HG02852 (cell line): ENCODE measurements at regions not wholly inside any gene's neighbourhood (a gene's known extent, or its start where the extent isn't known, plus 50 kb on each side); places are given as distances from the start of the nearest gene placed in this dataset.
"Not testable (repeated sequence)": the region's sequence is repeated elsewhere in the genome, so short reads cannot be mapped to it uniquely, and the experiment has no call there.

Experiments
- ATAC-seq: cut with Tn5 transposase; IDR thresholded peaks from one replicate; pipeline ENCODE4 v1.9.1; 2021; ENCODE audit warnings: mild to moderate bottlenecking, moderate library complexity; ENCODE audit not compliant: unreplicated experiment

DNA sequence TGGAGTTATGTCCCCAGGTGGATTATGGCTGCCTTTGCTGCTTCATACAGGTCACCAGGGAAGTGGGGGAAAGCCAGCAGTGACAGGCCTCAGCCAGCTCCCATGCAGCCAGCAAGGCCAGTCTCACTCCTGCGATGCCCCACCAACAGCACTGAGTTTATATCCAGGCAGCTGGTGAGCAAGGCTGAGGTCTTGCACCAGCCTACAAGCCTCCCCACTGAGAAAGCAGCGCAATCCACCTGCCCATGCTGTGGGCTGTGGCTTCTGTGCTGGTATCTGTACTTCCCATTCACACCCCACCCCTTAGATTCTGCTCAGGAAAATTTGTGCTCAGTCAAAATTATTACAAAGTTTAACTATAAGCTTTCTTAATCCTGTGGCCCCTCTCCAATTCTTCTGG, 153.5 kb downstream of the HHIP start:
- ATAC-seq, result no peak

DNA sequence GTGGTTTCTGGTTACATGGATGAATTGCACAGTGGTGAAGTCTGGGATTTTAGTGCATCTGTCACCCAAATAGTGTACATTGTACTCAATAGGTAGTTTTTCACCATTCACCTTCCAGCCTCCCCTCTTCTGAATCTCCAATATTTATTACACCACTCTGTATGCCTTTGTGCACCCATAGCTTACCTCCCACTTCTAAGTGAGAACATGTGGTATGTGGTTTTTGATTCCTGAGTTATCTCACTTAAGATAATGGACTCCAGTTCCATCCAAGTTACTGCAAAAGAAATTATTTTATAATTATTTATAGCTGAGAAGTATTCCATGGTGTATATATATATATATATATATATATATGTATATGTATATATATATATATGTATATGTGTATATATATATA, 155.8 kb downstream of the HHIP start:
- no peak for ATAC-seq

DNA sequence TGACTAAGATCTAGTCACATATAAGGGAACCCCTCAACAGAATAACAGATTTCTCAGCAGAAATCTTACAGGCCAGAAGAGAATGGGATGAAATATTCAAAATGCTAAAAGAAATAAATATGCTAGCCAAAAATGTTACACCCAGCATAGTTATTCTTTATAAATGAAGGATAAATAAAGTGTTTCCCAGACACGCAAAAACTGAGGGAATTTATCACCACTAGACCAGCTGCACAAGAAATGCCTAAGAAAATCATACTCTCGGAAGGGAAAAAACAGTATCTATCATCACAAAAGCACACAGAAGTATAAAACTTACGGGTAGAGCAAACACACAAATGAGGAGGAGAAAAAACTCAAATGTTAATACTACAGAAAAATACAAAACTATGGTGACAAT, 162.1 kb downstream of the HHIP start:
- no peak for ATAC-seq

DNA sequence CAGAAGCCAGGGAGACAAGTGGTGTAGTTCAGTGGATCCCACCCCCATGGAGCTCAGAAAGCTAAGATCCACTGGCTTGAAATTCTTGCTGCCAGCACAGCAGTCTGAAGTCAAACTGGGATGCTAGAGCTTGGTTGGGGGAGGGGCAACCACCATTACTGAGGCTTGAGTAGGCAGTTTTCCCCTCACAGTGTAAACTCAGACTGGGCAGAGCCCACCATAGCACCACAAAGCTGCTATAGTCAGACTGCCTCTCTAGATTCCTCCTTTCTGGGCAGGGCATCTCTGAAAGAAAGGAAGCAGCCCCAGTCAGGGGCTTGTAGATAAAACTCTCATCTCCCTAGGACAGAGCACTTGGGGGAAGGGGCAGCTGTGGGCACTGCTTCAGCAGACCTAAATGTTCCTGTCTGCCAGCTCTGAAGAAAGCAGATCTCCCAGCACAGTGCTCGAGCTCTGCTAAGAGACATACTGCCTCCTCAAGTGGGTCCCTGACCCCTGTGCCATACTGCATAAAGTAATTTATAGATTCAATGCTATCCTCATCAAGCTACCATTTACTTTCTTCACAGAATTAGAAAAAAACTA, 163.2 kb downstream of the HHIP start:
- ATAC-seq, result no peak

DNA sequence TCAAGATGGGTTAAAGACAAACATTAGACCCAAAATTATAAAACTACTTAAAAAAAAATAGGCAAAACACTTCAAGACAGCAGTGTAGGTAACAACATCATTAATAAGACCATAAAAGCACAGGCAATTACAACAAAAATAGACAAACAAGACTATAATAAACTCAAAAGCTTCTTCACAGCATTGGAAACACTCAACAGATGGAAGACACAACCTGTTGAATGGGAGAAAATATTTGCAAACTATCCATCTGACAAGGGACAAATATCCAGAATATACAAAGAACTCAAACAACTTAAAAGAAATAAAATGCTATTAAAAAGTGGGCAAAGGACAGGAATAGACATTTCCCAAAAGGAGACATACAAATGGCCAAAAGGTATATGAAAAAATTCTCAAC, 170.7 kb downstream of the HHIP start:
- ATAC-seq, result no peak

DNA sequence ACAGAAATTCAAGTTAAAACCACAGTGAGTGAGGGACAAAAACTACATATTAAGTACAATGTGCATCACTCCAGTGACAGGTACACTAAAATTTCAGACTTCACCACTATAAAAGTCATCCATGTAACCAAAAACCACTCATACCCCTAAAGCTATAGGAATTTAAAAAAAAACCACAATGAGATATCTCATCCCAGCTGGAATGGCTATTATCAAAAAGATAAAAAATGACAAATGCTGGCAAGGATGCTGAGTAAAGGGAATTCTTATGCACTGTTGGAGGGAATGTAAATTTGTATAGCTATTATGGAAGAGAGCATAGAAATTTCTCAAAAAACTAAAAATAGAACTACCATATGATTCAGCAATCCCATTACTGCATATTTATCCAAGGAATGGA, 171.1 kb downstream of the HHIP start:
- no peak for ATAC-seq

DNA sequence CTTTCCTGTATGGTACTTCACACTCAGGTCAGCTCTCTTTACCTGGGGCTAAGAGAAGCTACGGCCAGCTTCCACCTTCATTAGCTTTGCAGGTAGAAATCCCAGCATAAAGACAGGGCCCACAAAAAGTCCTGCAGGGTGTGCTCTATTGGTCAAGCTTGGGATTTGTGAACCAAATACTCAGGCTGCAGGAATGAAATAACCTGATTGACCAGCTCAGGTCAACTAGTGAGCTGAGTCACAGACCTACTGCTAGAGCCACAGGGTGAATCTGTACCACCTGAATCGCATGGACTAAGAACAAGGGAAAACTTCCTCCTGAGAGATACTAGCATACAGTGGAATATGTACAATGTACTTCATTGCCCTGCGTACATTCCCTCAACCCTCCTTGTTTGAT, 172.2 kb downstream of the HHIP start:
- no peak for ATAC-seq

DNA sequence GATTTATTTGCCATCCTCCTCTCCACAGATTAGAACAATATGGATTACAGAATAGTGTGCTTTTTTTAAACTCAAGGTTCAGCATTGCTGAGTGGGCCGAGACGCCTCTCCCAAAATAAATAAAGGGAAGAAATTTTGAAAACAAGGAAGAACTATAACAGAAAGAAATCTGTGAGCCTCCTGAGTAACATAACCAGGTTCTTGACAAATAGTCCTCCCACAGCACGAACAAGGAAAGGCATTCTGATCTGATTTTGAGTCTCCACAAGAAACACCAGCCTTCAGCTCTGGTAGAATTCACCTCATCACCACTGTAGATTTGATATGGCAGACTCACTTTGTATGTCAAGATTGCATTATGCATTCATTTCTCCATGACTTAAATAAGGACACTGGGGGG, 173.6 kb downstream of the HHIP start:
- ATAC-seq, result no peak

DNA sequence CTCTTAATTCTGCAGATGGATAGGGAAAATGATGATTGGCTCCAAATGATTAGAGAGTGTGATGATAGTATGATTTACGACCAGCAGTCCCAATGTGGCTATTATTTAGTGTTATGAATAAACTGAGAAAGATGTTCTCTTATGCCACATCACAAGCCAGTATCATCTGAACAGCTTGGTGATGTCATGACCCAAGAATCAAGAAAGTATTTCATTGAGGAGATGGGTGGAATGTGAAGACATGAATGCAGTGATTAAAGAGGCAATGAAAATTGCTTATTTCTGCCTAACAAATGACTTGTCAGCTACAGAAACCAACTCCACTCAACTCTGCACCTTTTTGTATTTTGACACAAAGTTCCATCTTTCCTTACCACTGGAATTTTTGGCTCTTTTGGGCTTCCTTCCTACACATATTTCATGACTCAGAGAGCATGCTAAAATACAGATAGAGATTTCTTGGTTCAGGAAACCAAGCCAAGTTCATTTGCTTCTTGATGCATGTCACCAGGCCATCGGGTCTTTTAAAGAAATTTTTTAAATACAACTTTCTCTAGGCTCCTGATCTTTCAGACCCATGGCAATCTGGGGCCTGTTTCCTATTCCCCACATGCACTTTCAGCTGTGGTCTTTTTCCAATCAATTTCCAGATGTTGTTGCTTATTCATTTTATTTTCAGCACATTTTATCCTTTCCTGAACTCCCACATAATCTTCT, 174.2 kb downstream of the HHIP start:
- no peak for ATAC-seq

DNA sequence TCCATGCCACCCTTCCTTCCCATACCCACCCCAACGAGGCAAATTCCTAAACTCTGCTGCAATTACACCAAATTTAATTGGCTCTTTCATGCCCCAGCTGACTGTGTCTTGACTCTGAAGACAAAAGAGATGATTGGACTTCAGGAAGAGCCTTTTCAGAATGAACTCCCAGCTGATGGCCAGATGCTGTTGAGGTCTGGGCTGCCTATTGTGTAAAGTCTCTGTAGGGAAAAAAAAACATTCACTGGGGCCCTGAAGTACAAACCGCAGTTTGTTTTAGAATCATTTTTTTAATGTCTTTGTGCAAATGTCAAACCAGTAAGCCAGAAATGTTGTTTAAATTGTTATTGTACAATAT, 174.8 kb downstream of the HHIP start:
- ATAC-seq, result no peak

DNA sequence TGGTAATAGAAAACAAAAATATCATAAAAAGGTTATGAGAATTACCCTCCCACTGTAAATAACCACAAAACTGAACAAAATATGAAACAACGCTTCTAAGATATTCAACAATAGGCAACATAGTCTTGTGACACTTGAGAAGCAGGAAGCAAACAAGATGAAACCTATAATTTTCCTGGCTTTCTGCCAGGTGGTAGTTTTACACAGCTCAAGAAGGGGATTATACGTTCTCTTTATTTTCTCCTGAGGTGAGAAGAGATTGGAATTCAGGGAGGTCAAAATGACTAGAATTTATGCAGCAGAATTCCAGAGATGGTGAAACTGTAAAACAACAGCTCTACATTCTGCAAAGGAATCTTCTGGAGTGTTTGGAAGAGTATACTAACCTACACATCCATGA, 186.0 kb downstream of the HHIP start:
- no peak for ATAC-seq

DNA sequence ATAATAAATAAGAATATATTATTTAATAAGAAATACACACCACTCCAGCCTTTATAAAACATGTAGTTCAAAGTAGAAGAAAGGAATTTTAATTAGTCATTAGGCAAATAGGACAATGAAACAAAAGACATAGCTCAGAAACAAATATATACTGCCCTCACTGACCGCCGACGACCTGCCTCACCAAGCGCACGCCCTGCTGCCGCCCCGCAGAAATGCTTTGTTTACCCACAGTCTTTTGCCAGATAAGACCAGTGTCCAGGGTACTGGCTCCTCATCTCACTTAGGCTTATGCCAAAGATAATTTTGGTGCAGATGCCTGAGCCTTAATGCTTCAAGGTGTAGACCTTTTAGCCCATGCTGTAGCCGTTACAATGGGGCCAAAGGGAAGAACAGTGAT, 199.5 kb downstream of the HHIP start:
- ATAC-seq, result no peak

DNA sequence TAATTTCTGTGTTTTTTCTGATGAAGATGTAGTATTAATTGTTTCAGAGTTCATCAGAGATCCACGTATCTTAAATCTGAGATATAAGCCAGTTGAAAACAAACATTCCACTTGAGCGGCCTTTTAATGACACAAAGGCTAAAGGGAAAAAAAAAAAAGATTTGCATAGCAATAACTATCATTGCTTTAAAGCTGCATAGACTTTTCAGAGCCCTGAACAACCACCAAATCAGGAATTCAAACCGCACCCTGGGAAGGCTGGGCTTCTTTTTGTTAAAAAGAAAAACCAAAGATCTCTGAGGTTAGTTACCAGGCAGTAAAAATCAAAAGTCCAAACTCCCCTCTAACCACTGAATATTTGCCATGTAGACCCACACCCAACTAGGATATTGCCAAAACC, 206.0 kb downstream of the HHIP start:
- no peak for ATAC-seq

DNA sequence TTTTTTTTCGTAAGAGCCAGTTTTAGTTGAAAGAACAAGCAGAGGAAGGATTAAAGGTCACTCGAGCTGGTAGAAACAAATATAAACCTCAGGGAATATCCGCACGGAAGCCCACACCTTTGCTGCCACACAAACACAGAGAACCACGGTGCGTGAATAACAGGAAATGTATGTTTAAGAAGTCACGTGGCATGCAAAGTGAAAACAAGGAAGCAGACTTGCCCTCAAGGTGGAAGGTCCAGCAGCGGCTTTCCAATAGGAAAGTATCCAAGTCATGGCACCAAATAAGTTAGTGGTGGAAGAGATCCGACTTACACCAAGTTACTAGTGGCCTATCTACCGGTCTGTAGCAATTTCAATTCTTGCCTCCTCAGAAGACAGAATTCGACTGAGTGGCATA, 215.5 kb downstream of the HHIP start:
- no peak for ATAC-seq

DNA sequence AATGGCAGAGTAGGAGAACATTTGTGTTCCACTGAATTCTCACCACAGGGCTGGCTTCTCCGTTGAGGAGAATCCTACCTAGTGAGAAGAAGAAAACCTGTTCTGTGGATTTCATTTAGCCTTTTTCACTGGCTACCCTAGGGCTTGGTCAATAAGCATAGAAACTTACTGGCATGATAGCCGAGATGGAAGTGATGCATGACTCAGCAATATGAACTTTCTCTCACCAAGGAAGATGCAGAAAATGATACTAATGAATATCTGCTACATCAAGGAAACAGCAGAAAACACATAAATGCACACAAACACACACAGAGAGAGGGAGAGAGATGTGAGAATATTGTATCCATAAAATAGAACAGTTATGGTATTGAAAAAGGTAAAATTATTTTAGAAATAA, 216.3 kb downstream of the HHIP start:
- ATAC-seq, result no peak

DNA sequence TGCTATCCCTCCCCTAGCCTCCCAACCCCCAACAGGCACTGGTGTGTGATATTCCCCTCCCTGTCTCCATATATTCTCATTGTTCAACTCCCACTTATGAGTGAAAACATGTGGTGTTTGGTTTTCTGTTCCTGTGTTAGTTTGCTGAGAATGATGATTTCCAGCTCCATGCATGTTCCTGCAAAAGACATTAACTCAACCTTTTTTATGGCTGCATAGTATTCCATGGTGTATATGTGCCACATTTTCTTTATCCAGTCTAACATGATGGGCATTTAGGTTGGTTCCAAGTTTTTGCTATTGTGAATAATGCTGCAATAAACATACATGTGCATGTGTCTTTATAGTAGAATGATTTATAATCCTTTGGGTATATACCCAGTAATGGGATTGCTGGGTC, 218.9 kb downstream of the HHIP start:
- not testable (repeated sequence) for ATAC-seq

DNA sequence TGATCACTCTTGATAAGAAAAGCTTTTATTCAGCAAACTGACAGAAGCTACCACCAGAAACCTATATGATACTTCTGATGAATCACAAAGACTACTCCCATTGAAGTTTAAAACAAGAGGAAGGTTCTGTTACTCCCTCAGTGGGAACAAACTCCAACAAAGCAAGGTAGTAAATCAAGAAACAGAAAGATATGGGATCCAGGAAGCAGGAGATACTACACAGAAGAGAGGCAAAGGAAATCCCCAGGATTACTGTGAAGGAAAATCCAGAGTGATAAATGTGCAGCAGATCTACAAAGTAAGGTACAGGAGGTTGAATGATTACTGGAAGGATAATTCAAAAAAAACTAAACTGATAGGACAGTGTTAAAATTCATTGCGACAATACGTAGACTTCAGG, 222.4 kb downstream of the HHIP start:
- no peak for ATAC-seq

DNA sequence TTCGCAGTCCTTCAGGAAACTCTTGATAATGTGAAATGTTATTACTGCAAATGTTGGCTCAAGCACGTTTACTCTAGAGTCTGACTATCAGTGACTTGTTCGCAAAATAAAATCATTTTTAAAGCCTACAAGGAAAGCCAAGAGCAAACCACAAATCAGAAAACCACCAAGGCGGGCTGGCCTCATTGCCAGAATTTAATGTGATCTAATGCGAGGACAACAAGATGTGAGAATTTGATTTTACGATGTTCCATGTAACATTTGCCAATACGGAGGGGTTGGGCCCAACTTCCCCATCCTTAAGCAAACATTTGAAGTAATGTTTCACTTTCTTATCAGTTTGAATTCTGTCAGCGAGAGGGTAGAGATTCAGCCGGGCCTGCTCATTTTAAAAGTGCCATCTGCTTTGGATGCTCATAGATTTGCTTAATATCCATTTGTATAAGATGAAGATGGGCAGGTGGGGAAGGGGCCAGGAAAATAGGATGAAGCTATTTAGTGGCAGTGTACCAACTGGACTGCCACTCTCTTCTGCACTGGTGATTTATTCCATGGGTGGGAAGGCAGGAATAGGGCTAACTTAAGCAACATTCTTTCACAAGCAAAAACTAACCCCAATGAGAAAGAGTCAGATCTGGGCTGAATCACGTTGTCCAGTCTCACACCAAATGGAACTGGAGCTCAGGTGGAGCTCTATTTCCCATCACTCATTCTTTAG, 225.3 kb downstream of the ANAPC10 start:
- no peak for ATAC-seq

DNA sequence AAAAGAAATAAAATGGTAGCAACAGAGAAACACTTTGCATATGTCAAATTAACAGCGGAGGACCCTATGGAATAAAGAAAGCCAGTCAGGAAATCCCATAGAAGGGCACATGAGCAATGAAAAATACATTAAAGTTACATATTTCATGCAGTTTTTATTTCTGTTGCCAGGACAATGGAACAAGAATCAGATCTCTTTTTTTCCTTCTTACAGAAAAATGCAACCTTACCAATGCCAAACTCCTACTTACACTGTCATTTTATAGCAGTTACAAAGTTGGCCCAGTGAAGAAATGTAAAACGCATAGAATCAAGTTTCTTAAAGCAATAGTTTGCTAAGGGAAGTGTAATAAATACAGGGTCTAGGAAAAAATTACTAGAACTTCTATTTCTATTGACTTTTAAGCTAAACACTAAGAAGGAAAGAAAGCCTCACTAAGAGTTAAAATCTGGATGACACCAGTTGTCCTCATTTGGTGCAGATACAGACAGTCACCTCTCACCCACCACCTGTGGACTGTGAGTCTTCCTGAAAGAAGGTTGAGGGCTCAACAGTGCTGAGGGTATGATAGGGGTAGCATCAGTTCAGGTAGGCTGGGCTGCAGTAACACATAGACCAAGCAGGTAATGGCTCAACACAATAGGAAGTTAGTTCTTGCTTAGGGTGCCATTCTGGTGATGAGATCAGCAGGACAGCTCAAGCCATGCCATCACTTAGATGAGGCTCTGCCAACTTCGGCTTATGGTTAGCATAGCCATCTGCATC, 224.6 kb downstream of the ANAPC10 start:
- no peak for ATAC-seq

DNA sequence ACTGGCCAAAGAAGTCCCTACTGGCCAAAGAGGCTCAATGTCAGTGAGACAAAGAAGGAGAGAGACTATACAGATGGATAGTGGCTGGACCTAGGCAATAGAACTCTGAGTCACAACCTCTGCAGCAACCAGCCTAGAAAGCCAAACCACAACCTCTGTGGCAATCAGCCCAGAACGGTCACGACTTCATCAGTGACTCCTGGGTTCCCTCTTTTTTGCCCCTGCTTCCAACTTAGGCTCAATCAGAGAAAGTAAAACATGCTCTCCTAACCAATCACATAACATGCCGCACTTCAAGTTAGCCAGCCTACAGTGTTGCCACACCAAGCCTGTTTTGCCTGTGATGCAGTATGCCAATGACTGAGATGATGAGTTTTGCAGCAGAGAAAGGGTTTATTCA, 203.4 kb downstream of the ANAPC10 start:
- no peak for ATAC-seq

DNA sequence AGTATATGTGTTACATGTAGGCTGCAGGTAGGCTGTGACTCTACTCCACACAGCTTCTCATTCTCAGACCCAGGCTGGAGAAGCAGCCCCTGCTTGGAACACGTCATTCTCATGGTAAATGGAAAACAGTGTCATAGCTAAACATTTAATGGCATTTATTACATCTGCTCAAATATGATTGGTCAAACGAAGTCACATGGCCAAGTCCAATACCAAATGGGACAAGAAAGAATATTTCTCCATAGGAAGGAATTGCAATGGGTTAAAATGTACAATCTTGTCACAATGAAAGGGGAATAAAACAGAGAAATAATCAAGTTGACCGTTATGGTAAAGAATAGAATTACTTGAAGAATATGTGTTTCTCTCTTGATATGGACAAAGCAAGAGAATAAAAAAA, 198.6 kb downstream of the ANAPC10 start:
- ATAC-seq, result no peak

DNA sequence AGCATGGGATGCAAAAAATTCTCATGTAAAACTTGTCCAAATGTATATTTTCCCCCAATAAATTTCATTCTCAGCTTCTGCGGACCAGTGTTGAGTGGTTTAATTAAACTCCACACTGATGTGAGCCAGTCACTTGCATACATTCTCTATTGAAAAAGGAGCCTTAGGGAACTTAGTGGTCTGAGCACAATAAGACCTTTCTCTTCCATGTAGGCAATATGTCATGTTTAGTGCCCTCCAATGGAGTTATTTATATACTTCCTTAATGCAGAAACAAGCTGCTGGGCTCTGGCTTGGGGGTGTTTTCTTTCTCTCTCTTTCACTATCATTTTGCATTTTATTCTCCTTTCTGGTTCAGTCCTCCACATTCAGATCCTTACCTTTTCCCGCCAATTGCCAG, 196.9 kb downstream of the ANAPC10 start:
- no peak for ATAC-seq
